HepG2 (cell line): ENCODE measurements at regions not wholly inside any gene's neighbourhood (a gene's known extent, or its start where the extent isn't known, plus 50 kb on each side); places are given as distances from the start of the nearest gene placed in this dataset.

ENCODE experiments used
- ATAC-seq: fragments of 200-7000 bp; cut with Tn5 transposase; 3 replicates; pipeline ENCODE4 v1.9.1; 2020; ENCODE audit warnings: mild to moderate bottlenecking, moderate library complexity
- BruUV-seq: library from RNA; stranded (reverse); fragments of 400-500 nt; replicated peaks from 2 replicates; lab custom pipeline; 2021; lab: Mats Ljungman, UMichigan
- CTCF ChIA-PET: fragments of 300-600 bp; formaldehyde crosslinking; extraction: SDS; loops from one replicate; lab custom pipeline; 2021; ENCODE audit warnings: low total read pairs, inconsistent platforms, low intra/inter-chr PET ratio; lab: Yijun Ruan, JAX
- POLR2A ChIA-PET: fragments of 350-600 bp; sonication (Branson Sonifier 250); formaldehyde crosslinking; loops from one replicate; lab custom pipeline; 2020; ENCODE audit warnings: antibody characterized with exemption, inconsistent platforms; lab: Yijun Ruan, JAX
- DNase-seq: peaks from one replicate; pipeline ENCODE4 v3.0.0-alpha.2; 2015; ENCODE audit warnings: low spot score
- FAIRE-seq: peaks from 3 replicates; lab custom pipeline; 2011; peaks lifted over from hg19 to GRCh38; lab: Jason Lieb, UNC
- H2AFZ ChIP-seq: one replicate; pipeline ENCODE4 v1.6.1; 2011; ENCODE audit warnings: low read length, inconsistent platforms
- H3K27ac ChIP-seq: fragments of 300-600 bp; 3 replicates; pipeline ENCODE4 v1.8.0; 2011; ENCODE audit warnings: mixed run types, mild to moderate bottlenecking, mixed read lengths, low read length, inconsistent platforms; ENCODE audit not compliant: insufficient read depth; ENCODE audit errors: extremely low read length
- H3K27me3 ChIP-seq, 2 experiments: fragments of 200-600 bp in 1 of 2; 2 replicates in 1 of 2; 3 replicates in 1 of 2; pipeline versions ENCODE4 v1.6.0 to v1.8.0; 2011; ENCODE audit warnings: low read length in 2 of 2, mild to moderate bottlenecking in 2 of 2, moderate library complexity in 2 of 2, inconsistent platforms in 1 of 2; ENCODE audit not compliant: insufficient read depth in 2 of 2, control insufficient read depth in 1 of 2
- H3K36me3 ChIP-seq, 2 experiments: fragments of 200-600 bp in 1 of 2; replicated peaks in 1 of 2; 2 replicates in 1 of 2; 3 replicates in 1 of 2; pipeline versions ENCODE4 v1.5.1 to v1.8.0; 2011; ENCODE audit warnings: low read length in 2 of 2, inconsistent platforms in 1 of 2; ENCODE audit not compliant: insufficient read depth in 2 of 2, control insufficient read depth in 1 of 2
- H3K4me1 ChIP-seq: 2 replicates; pipeline ENCODE4 v1.5.1; 2012; ENCODE audit warnings: low read length, inconsistent platforms; ENCODE audit not compliant: insufficient read depth
- H3K4me2 ChIP-seq: 2 replicates; pipeline ENCODE4 v1.6.0; 2011; ENCODE audit warnings: low read depth, low read length, inconsistent platforms
- H3K4me3 ChIP-seq, 3 experiments: fragments of 200-600 bp in 1 of 3; sonication (generic), shearing (Covaris generic) in 1 of 3; replicated peaks in 1 of 3; 2 replicates each; pipeline ENCODE4 v1.5.1; 2011 to 2016; ENCODE audit warnings: low read length in 3 of 3, inconsistent platforms in 2 of 3, low read depth in 2 of 3, mild to moderate bottlenecking in 2 of 3, control low read depth in 1 of 3, mixed read lengths in 1 of 3; ENCODE audit not compliant: insufficient read depth in 1 of 3
- H3K79me2 ChIP-seq: one replicate; pipeline ENCODE4 v1.6.1; 2011; ENCODE audit warnings: low read length, inconsistent platforms; ENCODE audit not compliant: insufficient read depth
- H3K9ac ChIP-seq: 2 replicates; pipeline ENCODE4 v1.6.0; 2011; ENCODE audit warnings: mild to moderate bottlenecking, low read depth, low read length, inconsistent platforms; ENCODE audit not compliant: insufficient read depth
- H3K9me3 ChIP-seq: 2 replicates; pipeline ENCODE4 v1.5.1; 2012; ENCODE audit warnings: mild to moderate bottlenecking, low read length
- H4K20me1 ChIP-seq: 2 replicates; pipeline ENCODE4 v1.6.0; 2011; ENCODE audit warnings: inconsistent platforms, mild to moderate bottlenecking, low read length, moderate library complexity; ENCODE audit not compliant: insufficient read depth
- ATRX ChIP-seq: sonication (generic); formaldehyde crosslinking; IDR thresholded peaks from 2 replicates; pipeline ENCODE4 v1.4.0; 2020; ENCODE audit warnings: missing genetic modification reagents, borderline replicate concordance
- ETV5 ChIP-seq: IDR thresholded peaks from 2 replicates; pipeline ENCODE4 v1.6.1; 2018; ENCODE audit warnings: missing biosample characterization, missing genetic modification reagents, inconsistent platforms, borderline replicate concordance
- GLI4 ChIP-seq: sonication (generic); formaldehyde crosslinking; IDR thresholded peaks from 2 replicates; pipeline ENCODE4 v1.5.1; 2020; ENCODE audit warnings: missing genetic modification reagents, mild to moderate bottlenecking, moderate library complexity, borderline replicate concordance
- RXRB ChIP-seq: IDR thresholded peaks from 2 replicates; pipeline ENCODE4 v1.6.1; 2016; ENCODE audit warnings: borderline replicate concordance, missing genetic modification reagents, missing compliant biosample characterization
- ZNF136 ChIP-seq: sonication (generic); formaldehyde crosslinking; IDR thresholded peaks from 2 replicates; pipeline ENCODE4 v1.8.1; 2022; ENCODE audit warnings: low read depth, mild to moderate bottlenecking, moderate library complexity, missing genetic modification reagents
- ZNF180 ChIP-seq: sonication (generic); formaldehyde crosslinking; IDR thresholded peaks from 2 replicates; pipeline ENCODE4 v1.4.0; 2020; ENCODE audit warnings: low read depth, missing genetic modification reagents, borderline replicate concordance
- ZNF337 ChIP-seq: sonication (generic); formaldehyde crosslinking; IDR thresholded peaks from 2 replicates; pipeline ENCODE4 v1.5.1; 2020; ENCODE audit warnings: missing genetic modification reagents, low read depth, mild to moderate bottlenecking, borderline replicate concordance
- ZNF556 ChIP-seq: sonication (generic); formaldehyde crosslinking; IDR thresholded peaks from 2 replicates; pipeline ENCODE4 v1.4.0; 2020; ENCODE audit warnings: mild to moderate bottlenecking, missing genetic modification reagents, borderline replicate concordance
- ZNF563 ChIP-seq: sonication (generic); formaldehyde crosslinking; IDR thresholded peaks from 2 replicates; pipeline ENCODE4 v1.8.0; 2022; ENCODE audit warnings: mild to moderate bottlenecking, moderate library complexity, missing genetic modification reagents
- WGBS: methylation state at CpG from one replicate; pipeline ENCODE4 v1.1.6; 2017; ENCODE audit warnings: low lambda C conversion rate; 5-methylcytosine and 5-hydroxymethylcytosine counted together
- in situ Hi-C: cut with HindIII; loops from 2 replicates; pipeline ENCODE4 v1.10.0; 2017; ENCODE audit warnings: low pct_unique_long_range_greater_than_20kb; ENCODE audit not compliant: extremely low pct_ligation_motif_present
- intact Hi-C: fragments of 100-400 bp; cut with micrococcal nuclease; formaldehyde crosslinking; loops from one replicate; pipeline ENCODE4 v1.10.0; 2022; ENCODE audit not compliant: unreplicated experiment
- TF ChIP-seq, protein P1 (sequence below): sonication (generic); formaldehyde crosslinking; IDR thresholded peaks from 2 replicates; pipeline ENCODE4 v1.4.0; 2020; ENCODE audit warnings: missing genetic modification reagents
- TF ChIP-seq, protein P2 (sequence below): sonication (generic); formaldehyde crosslinking; conservative IDR thresholded peaks from 2 replicates; pipeline ENCODE4 v1.4.0; 2020; ENCODE audit warnings: missing genetic modification reagents
- TF ChIP-seq, protein P3 (sequence below): sonication (generic); formaldehyde crosslinking; IDR thresholded peaks from 2 replicates; pipeline ENCODE4 v1.9.0; 2021; ENCODE audit warnings: missing genetic modification reagents, borderline replicate concordance
- TF ChIP-seq, protein P4 (sequence below): sonication (generic); formaldehyde crosslinking; IDR thresholded peaks from 2 replicates; pipeline ENCODE4 v1.5.0; 2020; ENCODE audit warnings: mild to moderate bottlenecking, missing genetic modification reagents

DNA sequence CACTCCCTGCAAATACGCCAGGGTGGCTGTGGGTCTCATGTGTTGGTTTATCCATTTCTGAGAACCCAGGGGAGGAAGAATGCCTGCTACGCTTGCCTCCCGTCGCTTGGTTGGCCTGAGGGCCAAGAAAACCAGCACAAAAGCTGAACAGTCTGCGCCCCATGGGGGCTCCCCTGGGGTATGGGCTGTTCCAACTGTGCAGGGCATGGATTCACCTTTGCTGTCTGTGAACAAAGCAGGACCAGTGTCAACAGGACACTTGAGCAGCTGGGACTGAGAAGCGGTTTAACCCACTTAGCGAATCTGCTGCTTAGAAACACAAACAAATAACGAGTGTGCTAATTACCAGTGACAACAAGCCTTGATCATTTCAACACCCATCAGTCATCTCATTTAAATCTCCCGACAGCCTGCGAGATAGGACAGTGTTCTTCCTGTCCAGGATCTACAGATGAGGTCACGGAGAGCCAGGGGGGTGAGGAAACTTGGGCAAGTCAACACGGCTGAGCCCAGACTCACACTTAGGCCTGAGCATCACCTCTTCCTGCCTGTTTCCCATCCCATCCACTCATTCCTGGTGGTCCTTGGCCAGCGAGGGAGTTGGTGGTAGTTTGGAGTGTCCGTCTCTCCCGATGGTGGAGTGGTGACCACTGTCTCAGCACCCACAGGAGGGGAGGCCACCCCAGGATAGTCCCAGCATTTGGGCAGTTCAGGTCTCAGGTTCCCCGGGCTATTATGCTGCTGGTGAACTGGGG is 111.6 kb upstream of the HAAO start (continued):
- TF ChIP-seq, protein P1, sequence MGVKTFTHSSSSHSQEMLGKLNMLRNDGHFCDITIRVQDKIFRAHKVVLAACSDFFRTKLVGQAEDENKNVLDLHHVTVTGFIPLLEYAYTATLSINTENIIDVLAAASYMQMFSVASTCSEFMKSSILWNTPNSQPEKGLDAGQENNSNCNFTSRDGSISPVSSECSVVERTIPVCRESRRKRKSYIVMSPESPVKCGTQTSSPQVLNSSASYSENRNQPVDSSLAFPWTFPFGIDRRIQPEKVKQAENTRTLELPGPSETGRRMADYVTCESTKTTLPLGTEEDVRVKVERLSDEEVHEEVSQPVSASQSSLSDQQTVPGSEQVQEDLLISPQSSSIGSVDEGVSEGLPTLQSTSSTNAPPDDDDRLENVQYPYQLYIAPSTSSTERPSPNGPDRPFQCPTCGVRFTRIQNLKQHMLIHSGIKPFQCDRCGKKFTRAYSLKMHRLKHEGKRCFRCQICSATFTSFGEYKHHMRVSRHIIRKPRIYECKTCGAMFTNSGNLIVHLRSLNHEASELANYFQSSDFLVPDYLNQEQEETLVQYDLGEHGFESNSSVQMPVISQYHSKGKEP (CRISPR knock-in tag) = no peak

DNA sequence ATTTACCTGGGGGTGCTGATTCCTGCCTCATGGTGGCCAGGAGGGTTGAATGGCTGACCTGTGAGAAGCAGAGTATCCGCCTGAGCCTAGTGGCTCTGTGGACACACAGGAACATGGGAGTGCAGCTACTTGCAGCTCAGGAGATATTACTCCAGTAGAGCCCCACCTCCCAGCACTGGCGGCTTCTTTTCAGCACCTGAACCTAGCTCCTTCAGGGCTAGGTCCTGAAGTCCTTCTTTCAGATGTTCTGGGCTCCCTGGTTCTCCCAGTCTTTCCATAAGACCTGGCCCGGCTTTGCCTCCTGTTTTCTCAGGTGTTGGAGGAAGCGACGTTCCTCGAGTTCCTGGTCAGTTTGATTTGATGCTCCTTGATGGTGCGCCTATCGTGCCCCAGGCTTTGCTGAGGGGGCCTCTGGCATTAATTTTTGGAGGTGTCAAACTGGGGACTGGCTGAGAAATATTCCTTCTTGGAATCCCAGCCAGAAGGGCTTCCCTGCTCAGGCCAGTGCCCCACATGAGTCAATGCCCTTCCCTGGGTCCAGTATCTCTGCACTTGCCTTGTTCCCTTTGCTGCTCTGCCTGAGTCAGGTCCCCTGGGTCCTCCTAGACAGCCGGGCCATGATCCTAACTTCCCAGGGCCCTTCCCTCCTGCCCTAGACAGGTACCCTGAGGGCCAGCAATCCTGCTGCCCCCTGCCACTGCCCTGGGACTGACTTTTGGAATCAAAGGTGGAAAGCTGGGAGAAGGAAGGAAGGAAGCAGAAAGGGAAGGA is 110.7 kb upstream of the HAAO start:
- in situ Hi-C loops = no loop called here
- no peak for FAIRE-seq
- TF ChIP-seq, protein P2, sequence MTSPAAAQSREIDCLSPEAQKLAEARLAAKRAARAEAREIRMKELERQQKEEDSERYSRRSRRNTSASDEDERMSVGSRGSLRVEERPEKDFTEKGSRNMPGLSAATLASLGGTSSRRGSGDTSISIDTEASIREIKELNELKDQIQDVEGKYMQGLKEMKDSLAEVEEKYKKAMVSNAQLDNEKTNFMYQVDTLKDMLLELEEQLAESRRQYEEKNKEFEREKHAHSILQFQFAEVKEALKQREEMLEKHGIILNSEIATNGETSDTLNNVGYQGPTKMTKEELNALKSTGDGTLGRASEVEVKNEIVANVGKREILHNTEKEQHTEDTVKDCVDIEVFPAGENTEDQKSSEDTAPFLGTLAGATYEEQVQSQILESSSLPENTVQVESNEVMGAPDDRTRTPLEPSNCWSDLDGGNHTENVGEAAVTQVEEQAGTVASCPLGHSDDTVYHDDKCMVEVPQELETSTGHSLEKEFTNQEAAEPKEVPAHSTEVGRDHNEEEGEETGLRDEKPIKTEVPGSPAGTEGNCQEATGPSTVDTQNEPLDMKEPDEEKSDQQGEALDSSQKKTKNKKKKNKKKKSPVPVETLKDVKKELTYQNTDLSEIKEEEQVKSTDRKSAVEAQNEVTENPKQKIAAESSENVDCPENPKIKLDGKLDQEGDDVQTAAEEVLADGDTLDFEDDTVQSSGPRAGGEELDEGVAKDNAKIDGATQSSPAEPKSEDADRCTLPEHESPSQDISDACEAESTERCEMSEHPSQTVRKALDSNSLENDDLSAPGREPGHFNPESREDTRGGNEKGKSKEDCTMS = no peak
- TF ChIP-seq ZNF556 (CRISPR knock-in tag) (no peak), ZNF563 (CRISPR knock-in tag) (no peak), ZNF180 (CRISPR knock-in tag) (no peak), ETV5 (CRISPR knock-in tag) (no peak), ATRX (no peak), ZNF136 (CRISPR knock-in tag) (no peak), RXRB (no peak), GLI4 (CRISPR knock-in tag) (no peak), ZNF337 (no peak)
- TF ChIP-seq, protein P3, sequence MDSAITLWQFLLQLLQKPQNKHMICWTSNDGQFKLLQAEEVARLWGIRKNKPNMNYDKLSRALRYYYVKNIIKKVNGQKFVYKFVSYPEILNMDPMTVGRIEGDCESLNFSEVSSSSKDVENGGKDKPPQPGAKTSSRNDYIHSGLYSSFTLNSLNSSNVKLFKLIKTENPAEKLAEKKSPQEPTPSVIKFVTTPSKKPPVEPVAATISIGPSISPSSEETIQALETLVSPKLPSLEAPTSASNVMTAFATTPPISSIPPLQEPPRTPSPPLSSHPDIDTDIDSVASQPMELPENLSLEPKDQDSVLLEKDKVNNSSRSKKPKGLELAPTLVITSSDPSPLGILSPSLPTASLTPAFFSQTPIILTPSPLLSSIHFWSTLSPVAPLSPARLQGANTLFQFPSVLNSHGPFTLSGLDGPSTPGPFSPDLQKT (CRISPR knock-in tag) = no peak
- TF ChIP-seq, protein P4, sequence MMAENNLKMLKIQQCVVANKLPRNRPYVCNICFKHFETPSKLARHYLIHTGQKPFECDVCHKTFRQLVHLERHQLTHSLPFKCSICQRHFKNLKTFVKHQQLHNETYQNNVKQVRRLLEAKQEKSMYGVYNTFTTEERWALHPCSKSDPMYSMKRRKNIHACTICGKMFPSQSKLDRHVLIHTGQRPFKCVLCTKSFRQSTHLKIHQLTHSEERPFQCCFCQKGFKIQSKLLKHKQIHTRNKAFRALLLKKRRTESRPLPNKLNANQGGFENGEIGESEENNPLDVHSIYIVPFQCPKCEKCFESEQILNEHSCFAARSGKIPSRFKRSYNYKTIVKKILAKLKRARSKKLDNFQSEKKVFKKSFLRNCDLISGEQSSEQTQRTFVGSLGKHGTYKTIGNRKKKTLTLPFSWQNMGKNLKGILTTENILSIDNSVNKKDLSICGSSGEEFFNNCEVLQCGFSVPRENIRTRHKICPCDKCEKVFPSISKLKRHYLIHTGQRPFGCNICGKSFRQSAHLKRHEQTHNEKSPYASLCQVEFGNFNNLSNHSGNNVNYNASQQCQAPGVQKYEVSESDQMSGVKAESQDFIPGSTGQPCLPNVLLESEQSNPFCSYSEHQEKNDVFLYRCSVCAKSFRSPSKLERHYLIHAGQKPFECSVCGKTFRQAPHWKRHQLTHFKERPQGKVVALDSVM (CRISPR knock-in tag) = no peak

More for the DNA sequence above, 110.7 kb upstream of the HAAO start:
- H4K20me1 ChIP-seq = no peaks in the 10 kb centered on the region
- peak; percentile 10; the same call in 1 of the 3 replicates for ATAC-seq
- H2AFZ ChIP-seq = no peak overlapping the region
- no peaks in the 10 kb centered on the region for H3K79me2 ChIP-seq
- ChIA-PET POLR2A (no interaction called here), CTCF (no interaction called here)
- H3K27ac ChIP-seq = no peak overlapping the region
- H3K9me3 ChIP-seq = no peaks in the 10 kb centered on the region
- H3K9ac ChIP-seq = no peak overlapping the region
- intact Hi-C loops = no loop called here
- no peaks in the 10 kb centered on the region for H3K36me3 ChIP-seq
- H3K27me3 ChIP-seq = peaks cover 5 to 64% of the 10 kb centered on the region in 2 experiments; a peak in 4 of 5 replicates
- 56% methylated on average over 9 of the region's 9 CpGs for WGBS
- no peak for DNase-seq
- no peak overlapping the region for H3K4me2 ChIP-seq
- H3K4me3 ChIP-seq = no peak overlapping the region
- no TSS peak for BruUV-seq
- peaks cover 41% of the 10 kb centered on the region for H3K4me1 ChIP-seq
